ENCODE measurements at regions not wholly inside any gene's neighbourhood (a gene's known extent, or its start where the extent isn't known, plus 50 kb on each side); places are given as distances from the start of the nearest gene placed in this dataset.

- TF ChIP-seq SUZ12 (IDR thresholded peaks at IDR 0.05; ENCODE audit: extremely low read depth, insufficient read depth, insufficient read length) (no peak), ZNF274 (IDR thresholded peaks at IDR 0.05; ENCODE audit: low read depth, low read length) (no peak), YY1 (IDR thresholded peaks at IDR 0.05; ENCODE audit: insufficient read depth, insufficient read length) (no peak)
These were observed 100.8 kb downstream of the FAM217A start for GRCh38 chr6:3977875-3978711.

Measured in NT2/D1 (cell line).